SK-N-MC (cell line): ENCODE measurements at regions not wholly inside any gene's neighbourhood (a gene's known extent, or its start where the extent isn't known, plus 50 kb on each side); places are given as distances from the start of the nearest gene placed in this dataset.

Experiments used
- DNase-seq: peaks from one replicate; pipeline ENCODE4 v3.0.0-alpha.2; 2011; ENCODE audit warnings: low read depth, low spot score
- H3K27ac ChIP-seq: fragments of 200-600 bp; sonication (generic); 2 replicates; pipeline ENCODE4 v1.5.1; 2016; ENCODE audit warnings: mixed run types
- H3K36me3 ChIP-seq: fragments of 200-600 bp; sonication (generic); 2 replicates; pipeline ENCODE4 v1.6.1; 2017; ENCODE audit warnings: antibody characterized with exemption, low read length, mixed read lengths; ENCODE audit not compliant: insufficient read depth
- H3K4me3 ChIP-seq: fragments of 200-600 bp; sonication (generic); 2 replicates; pipeline ENCODE4 v1.5.1; 2016
- H3K9ac ChIP-seq: fragments of 200-600 bp; sonication (generic); 2 replicates; pipeline ENCODE4 v1.8.0; 2017; ENCODE audit warnings: mixed run types, mixed read lengths; ENCODE audit not compliant: insufficient read length
- H3K9me3 ChIP-seq: fragments of 200-600 bp; sonication (generic); 2 replicates; pipeline ENCODE4 v1.6.1; 2017; ENCODE audit warnings: low read depth, mild to moderate bottlenecking, antibody characterized with exemption, low read length, moderate library complexity, mixed read lengths
- EZH2 ChIP-seq: fragments of 200-600 bp; sonication (generic); IDR thresholded peaks from one replicate; pipeline ENCODE4 v1.6.1; 2017; ENCODE audit warnings: antibody characterized with exemption
- FOXP2 ChIP-seq: optimal IDR thresholded peaks from 2 replicates; pipeline ENCODE3; 2011; ENCODE audit warnings: mild to moderate bottlenecking, moderate library complexity; ENCODE audit not compliant: insufficient read depth; ENCODE audit errors: extremely low read length, control extremely low read depth
- POLR2AphosphoS5 ChIP-seq: IDR thresholded peaks from 2 replicates; pipeline ENCODE4 v1.6.1; 2012; ENCODE audit warnings: mild to moderate bottlenecking, low read depth, low read length, borderline replicate concordance

DNA sequence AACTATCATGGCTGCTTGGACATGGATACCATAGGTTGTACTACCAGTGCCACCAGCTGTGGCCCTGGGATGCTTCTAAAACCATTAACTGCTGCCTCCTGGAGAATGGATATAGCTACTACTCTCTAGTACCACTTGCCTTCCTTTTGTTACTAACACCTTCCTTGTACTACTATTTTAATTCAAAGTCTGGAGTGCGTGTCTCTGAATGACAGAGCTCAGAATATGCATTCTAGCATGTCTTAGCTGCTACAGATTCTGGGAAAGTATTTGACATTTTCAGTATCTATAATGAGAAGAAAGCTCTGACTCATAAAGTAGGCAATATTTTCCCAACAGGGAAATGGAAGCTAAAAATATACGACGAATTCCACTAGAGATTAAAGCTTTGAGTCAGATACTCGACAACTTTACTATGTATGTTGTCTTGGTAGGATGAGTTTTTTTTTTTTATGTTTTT, 112.3 kb downstream of the PFDN4 start:
- H3K36me3 ChIP-seq, result no peaks in the 10 kb centered on the region
- no peak for TF ChIP-seq FOXP2
- no peak for TF ChIP-seq POLR2AphosphoS5
- no peak for TF ChIP-seq EZH2
- H3K4me3 ChIP-seq, result peak overlapping the region; percentile 6; the same call in 1 of the 2 replicates
- no peak overlapping the region for H3K9ac ChIP-seq
- DNase-seq, result no peak
- H3K27ac ChIP-seq, result peak overlapping the region; percentile 78; the same call in 1 of the 2 replicates
- no peaks in the 10 kb centered on the region for H3K9me3 ChIP-seq

DNA sequence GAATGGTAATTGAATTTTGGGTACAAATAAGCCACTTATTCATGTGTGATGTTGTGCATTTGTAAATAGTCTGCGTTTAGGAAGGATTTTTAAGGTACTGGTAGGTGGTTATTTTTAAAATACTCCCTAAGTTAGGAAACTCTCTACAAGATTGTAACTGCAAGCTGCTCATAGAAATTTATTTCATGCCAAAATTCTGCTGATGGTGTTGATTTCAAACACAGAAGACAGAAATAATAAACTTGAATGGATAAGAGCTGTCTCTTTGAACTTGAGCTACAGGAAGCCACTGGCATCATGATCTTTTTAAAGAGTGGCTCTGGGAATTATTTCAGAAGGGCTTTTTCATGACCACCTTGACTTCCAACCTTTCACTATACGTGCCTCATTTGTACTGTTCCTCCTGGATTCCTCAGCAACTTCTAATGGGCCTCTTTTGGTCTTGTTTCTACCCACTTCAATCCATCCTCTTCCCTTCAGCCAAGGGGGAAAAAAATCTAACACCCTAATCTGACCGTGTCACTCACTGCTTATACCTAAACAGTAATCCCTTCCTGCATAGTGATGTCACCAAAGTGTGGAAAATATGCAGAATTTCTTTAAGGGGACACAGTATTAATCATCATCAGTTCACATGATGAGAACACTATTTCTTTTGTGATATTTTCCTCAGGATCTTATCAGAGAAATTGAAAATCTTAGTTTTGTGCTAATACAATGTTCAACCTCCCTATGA, 113.6 kb downstream of the PFDN4 start:
- no peak for DNase-seq
- Histone ChIP-seq H3K9ac (peak overlapping the region; percentile 39), H3K9me3 (no peaks in the 10 kb centered on the region), H3K4me3 (peak overlapping the region; percentile 57), H3K36me3 (no peaks in the 10 kb centered on the region), H3K27ac (peak overlapping the region; percentile 78)
- TF ChIP-seq EZH2 (no peak), FOXP2 (no peak), POLR2AphosphoS5 (no peak)

DNA sequence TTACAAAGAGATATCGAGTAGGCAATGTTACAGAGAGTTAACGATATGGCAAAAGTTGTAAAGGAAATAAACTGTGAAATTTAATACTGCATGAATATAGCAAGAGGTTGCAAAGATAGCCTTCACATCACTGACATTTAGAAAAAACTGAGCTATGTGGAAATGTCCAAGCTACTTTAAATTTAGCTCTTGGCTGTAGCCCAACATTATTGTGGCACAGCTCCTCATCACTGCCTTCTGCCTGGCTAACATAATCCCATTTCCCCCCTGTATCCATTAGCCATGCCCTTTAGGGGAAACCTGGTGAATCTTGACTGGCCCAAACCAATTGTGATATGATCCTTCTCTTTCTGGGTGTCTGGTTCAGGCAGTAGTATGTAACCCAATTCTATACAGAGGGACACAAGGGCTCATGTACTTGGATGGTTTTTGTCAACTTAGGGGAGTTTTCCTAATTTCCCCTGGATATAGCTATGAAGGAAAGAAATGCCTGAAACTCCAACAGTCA, 115.4 kb downstream of the PFDN4 start:
- H3K27ac ChIP-seq, result no peak overlapping the region
- no peak for TF ChIP-seq POLR2AphosphoS5
- no peak overlapping the region for H3K4me3 ChIP-seq
- H3K36me3 ChIP-seq, result no peaks in the 10 kb centered on the region
- DNase-seq, result no peak
- H3K9me3 ChIP-seq, result no peaks in the 10 kb centered on the region
- no peak overlapping the region for H3K9ac ChIP-seq

DNA sequence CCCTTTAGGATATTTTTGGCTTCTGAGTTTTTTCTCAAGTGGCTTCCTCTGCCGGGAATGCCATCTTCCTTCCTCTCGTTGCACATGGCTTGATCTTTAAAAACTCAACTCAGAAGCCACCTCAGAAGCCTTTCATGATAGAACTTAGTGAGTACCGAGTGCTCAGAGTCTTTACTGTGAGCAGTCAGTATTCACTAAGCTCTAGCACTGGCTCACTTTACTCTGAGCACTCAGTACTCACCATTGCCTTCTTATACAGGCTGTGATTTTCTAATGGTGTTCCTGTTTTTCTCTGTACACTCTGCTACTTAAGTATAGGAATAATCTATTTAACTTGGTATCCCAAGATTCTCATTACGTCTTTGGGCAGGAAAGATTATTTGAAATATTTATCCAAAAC, 116.2 kb downstream of the PFDN4 start:
- DNase-seq, result no peak
- TF ChIP-seq POLR2AphosphoS5, result no peak
- no peak for TF ChIP-seq FOXP2
- TF ChIP-seq EZH2, result no peak
- Histone ChIP-seq H3K4me3 (no peak overlapping the region), H3K9me3 (no peaks in the 10 kb centered on the region), H3K9ac (no peak overlapping the region), H3K27ac (no peak overlapping the region), H3K36me3 (no peaks in the 10 kb centered on the region)

DNA sequence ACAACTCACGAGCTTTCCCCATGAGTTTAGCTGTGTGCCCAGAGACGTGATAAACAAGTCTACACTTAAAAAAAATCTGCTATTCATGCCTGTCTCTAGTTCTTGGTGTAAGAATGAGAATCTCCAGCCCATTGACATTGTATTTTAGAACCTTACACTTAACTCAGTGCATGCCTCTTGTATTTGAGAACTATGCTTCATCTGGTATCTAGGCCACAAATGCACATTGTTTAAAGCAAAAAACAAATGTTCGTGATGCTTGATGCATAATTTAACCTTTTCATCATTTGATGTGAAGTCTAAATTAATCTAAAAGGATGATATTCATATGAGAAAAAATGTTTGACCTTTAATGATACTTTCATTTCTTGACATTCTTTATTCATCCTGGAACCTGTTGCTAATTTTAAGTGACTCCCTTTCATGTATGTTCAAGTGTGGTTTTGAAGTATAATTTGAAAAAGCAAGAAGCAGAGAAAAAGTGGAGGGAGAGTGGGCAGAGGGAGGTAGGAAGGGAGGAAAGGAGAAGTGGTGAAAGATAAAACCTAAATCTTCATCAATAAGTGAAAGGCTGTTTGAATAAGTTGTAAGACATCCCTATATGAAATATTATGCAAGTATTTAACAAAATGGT, 116.9 kb downstream of the PFDN4 start:
- DNase-seq, result no peak
- Histone ChIP-seq H3K4me3 (no peak overlapping the region), H3K9me3 (no peaks in the 10 kb centered on the region), H3K36me3 (no peaks in the 10 kb centered on the region), H3K27ac (no peak overlapping the region), H3K9ac (no peak overlapping the region)
- TF ChIP-seq FOXP2 (no peak), EZH2 (no peak), POLR2AphosphoS5 (no peak)

DNA sequence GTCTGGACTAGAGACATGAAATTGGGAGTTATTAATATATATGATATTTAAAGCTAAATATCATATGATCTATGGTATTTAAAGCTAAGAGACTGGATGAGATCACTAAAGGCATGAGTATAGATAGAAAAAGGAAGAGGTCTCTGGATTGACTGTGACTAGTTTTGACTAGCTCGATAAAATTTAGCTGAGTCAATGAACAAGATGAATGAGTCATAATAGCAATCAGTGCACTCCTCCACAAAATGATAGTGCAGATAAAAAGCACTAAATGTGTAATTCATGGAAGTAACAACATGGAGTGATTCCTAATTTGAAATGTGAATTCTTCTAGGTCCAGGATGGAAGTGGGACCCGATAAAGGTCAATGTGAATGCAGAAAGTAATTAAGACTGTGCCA, 127.4 kb downstream of the PFDN4 start:
- H3K4me3 ChIP-seq, result no peak overlapping the region
- no peaks in the 10 kb centered on the region for H3K9me3 ChIP-seq
- no peak overlapping the region for H3K27ac ChIP-seq
- DNase-seq, result no peak
- no peak overlapping the region for H3K9ac ChIP-seq
- no peak for TF ChIP-seq POLR2AphosphoS5
- no peaks in the 10 kb centered on the region for H3K36me3 ChIP-seq

DNA sequence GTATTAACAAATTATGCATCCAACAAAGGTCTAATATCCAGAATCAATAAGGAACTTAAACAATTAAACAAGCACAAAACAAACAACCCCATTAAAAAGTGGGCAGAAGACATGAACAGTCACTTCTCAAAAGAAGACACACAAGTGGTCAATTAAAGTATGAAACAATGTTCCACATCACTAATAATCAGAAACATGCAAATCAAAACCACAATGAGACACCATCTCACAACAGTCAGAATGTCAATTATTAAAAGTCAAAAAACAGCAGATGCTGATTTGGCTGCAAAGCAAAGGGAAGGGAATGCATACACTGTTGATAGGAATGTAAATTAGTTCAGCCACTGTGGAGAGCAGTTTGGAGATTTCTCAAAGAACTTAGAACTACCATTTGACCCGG, 129.3 kb downstream of the PFDN4 start:
- Histone ChIP-seq H3K27ac (no peak overlapping the region), H3K4me3 (no peak overlapping the region), H3K9ac (no peak overlapping the region), H3K36me3 (no peaks in the 10 kb centered on the region), H3K9me3 (no peaks in the 10 kb centered on the region)
- no peak for TF ChIP-seq EZH2
- TF ChIP-seq FOXP2, result no peak
- TF ChIP-seq POLR2AphosphoS5, result no peak
- DNase-seq, result no peak

DNA sequence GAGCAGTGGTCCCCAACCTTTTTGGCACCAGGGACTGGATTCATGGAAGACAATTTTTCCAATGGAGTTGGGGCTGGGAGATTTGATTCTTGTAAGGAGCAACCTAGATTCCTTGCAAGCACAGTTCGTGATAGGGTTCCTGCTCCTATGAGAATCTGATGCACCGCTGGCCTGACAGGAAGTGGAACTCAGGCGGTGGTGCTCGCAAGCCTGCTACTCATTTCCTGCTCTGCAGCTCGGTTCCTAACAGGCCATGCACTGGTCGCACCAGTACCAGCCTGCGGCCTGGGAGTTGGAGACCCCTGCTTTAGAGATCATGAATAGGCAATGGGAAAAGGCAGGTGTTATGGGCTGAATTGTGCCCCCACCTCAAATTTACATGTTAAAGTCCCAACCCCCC, 131.2 kb downstream of the PFDN4 start:
- H3K27ac ChIP-seq, result no peak overlapping the region
- no peak for DNase-seq
- no peak for TF ChIP-seq EZH2
- no peak for TF ChIP-seq FOXP2
- no peak for TF ChIP-seq POLR2AphosphoS5

More for the DNA sequence above, 131.2 kb downstream of the PFDN4 start:
- Histone ChIP-seq H3K9me3 (no peaks in the 10 kb centered on the region), H3K9ac (no peak overlapping the region), H3K36me3 (no peaks in the 10 kb centered on the region), H3K4me3 (no peak overlapping the region)
